Heart right ventricle (tissue), 16 donors: ENCODE measurements at regions not wholly inside any gene's neighbourhood (a gene's known extent, or its start where the extent isn't known, plus 50 kb on each side); places are given as distances from the start of the nearest gene placed in this dataset.
"Not testable (repeated sequence)": the region's sequence is repeated elsewhere in the genome, so short reads cannot be mapped to it uniquely, and the experiment has no call there.

Experiments
- ATAC-seq, 8 donors: fragments of 200-7000 bp; cut with Tn5 transposase; one replicate each; pipeline ENCODE4 v1.9.1; 2020; ENCODE audit warnings: mild to moderate bottlenecking in 8 of 8, moderate library complexity in 8 of 8, moderate number of reproducible peaks in 1 of 8
- DNase-seq, 2 donors: peaks; one replicate each; pipeline ENCODE4 v3.0.0-alpha.2; 2020
- H3K27ac ChIP-seq, 10 donors: fragments of 200-600 bp; sonication (generic) in 2 of 10; one replicate each; pipeline versions ENCODE4 v1.5.0 to v1.8.0; 2020 to 2022; ENCODE audit warnings: mild to moderate bottlenecking in 3 of 10
- H3K27me3 ChIP-seq, 7 donors: fragments of 200-600 bp; one replicate each; pipeline ENCODE4 v1.8.0; 2021 to 2022; ENCODE audit warnings: mild to moderate bottlenecking in 2 of 7
- H3K36me3 ChIP-seq, 9 donors: fragments of 200-600 bp; sonication (generic) in 1 of 9; one replicate each; pipeline versions ENCODE4 v1.5.0 to v1.8.0; 2020 to 2022; ENCODE audit warnings: mild to moderate bottlenecking in 2 of 9
- H3K4me1 ChIP-seq, 9 donors: fragments of 200-600 bp; sonication (generic) in 1 of 9; one replicate each; pipeline versions ENCODE4 v1.5.0 to v1.8.0; 2020 to 2022; ENCODE audit warnings: mild to moderate bottlenecking in 4 of 9
- H3K4me3 ChIP-seq, 10 donors: fragments of 200-600 bp; sonication (generic) in 2 of 10; one replicate each; pipeline versions ENCODE4 v1.5.0 to v1.8.0; 2020 to 2022; ENCODE audit warnings: mild to moderate bottlenecking in 7 of 10, moderate library complexity in 2 of 10
- H3K9me3 ChIP-seq, 11 donors: fragments of 200-600 bp in 10 of 11; sonication (generic) in 2 of 11; one replicate each; pipeline versions ENCODE4 v1.5.0 to v1.8.0; 2013 to 2022; ENCODE audit warnings: mild to moderate bottlenecking in 2 of 11, control low read depth in 1 of 11, moderate library complexity in 1 of 11
- WGBS, 2 donors: extraction: QIAGEN DNeasy Blood & Tissue Kit; methylation state at CpG; one replicate each; pipeline ENCODE4 v1.1.7; 2013; ENCODE audit warnings: inconsistent platforms in 1 of 2; 5-methylcytosine and 5-hydroxymethylcytosine counted together
- intact Hi-C, 10 donors: fragments of 100-400 bp; cut with DNase I; formaldehyde crosslinking; loops; one replicate each; pipeline versions ENCODE4 v1.11.1 to v1.14.2; 2022
- TF ChIP-seq, protein P1 (sequence below), 9 donors: fragments of 200-600 bp; sonication (generic) in 2 of 9; IDR thresholded peaks; one replicate each; pipeline versions ENCODE4 v1.5.0 to v1.8.0; 2021 to 2022; ENCODE audit warnings: antibody characterized with exemption in 9 of 9, mild to moderate bottlenecking in 5 of 9, moderate library complexity in 1 of 9
- donor health status: Arrhythmogenic right ventricular cardiomyopathy.
- donor health status: ischemic (EF 13 %, LVEDD 7.1; RV severe dilation, severe dysfunction).
- donor health status: healthy with polysubstance abuse.
- donor health status: DM: no; HTN: yes; CAD: no.
- donor health status: DM: no; HTN: no; CAD: no.
- donor health status: ischemic (EF 25% LVEDD 6.9; RV normal size, moderate dysfunction).
- donor health status: ischemic (EF 25% LVEDD 5.7; RV mildly dilated, moderate dysfunction).
- donor health status: healthy.
- donor health status: DM: yes; HTN: yes; CAD: no.
- donor health status: Ischemic cardiomyopathy.
- donor health status: ischemic (EF 35%, LVEDD 5.7; RV mildly dilated, moderate dysfunction).
- donor health status: nonischemic (EF 11% LVEDD 7.7; RV severe dilation, severe dysfunction).
- donor health status: DM: yes; HTN: yes; CAD: no.
- donor health status: PGD.
- donor health status: ischemic (EF 29% LVEDD 5.4; RV normal size, mild dysfunction).
- donor health status: nonischemic (EF 23%, LVEDD 6.1; RV moderate dilation, normal function).

DNA sequence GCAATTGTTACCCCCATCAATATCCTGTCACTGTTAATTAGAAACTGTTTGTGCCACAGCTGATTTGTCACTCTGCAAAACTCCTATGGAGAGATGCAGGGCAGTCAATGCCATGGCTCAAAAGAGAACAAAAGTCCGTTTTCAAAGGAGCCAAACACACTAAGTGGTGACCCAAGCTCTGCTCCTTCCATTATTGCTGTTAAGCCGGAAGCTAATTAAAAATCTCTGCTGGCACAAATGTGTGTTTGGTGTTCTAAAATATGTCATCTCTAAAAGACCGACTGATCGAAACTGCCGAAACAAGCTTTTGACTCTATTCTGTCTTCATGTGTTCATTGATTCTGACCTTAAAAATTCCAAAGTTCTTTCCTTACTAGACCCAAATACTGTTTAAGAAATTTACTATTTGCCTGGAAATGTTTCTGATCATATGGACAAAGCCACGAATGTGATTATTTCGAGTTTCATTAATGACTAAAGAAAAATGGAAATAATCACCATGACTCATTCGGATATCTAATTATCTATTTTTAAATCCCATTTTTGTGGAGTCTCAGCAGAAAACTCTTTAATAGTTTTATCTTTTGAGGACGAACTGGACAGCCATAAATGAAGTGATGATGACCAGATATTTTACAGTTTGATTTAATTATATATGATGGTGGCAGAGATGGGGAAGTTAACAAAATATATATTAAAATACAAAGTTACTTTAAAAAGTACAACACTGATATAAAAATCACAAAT, 287.6 kb downstream of the SOCS6 start:
- DNase-seq (no peak), ATAC-seq (no peak)
- Histone ChIP-seq H3K36me3 (no peaks in the 10 kb centered on the region), H3K27ac (no peak overlapping the region), H3K4me3 (no peak overlapping the region), H3K9me3 (peaks cover 0 to 8% (median 0%) of the 10 kb centered on the region in 11 donors), H3K4me1 (no peaks in the 10 kb centered on the region), H3K27me3 (no peaks in the 10 kb centered on the region)
- intact Hi-C loops, result no loop called here
- WGBS, 2 donors, result 74 to 79% methylated on average over 9 of the region's 9 CpGs
- TF ChIP-seq, protein P1, sequence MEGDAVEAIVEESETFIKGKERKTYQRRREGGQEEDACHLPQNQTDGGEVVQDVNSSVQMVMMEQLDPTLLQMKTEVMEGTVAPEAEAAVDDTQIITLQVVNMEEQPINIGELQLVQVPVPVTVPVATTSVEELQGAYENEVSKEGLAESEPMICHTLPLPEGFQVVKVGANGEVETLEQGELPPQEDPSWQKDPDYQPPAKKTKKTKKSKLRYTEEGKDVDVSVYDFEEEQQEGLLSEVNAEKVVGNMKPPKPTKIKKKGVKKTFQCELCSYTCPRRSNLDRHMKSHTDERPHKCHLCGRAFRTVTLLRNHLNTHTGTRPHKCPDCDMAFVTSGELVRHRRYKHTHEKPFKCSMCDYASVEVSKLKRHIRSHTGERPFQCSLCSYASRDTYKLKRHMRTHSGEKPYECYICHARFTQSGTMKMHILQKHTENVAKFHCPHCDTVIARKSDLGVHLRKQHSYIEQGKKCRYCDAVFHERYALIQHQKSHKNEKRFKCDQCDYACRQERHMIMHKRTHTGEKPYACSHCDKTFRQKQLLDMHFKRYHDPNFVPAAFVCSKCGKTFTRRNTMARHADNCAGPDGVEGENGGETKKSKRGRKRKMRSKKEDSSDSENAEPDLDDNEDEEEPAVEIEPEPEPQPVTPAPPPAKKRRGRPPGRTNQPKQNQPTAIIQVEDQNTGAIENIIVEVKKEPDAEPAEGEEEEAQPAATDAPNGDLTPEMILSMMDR (IDR thresholded peaks at IDR 0.05), result no peak

DNA sequence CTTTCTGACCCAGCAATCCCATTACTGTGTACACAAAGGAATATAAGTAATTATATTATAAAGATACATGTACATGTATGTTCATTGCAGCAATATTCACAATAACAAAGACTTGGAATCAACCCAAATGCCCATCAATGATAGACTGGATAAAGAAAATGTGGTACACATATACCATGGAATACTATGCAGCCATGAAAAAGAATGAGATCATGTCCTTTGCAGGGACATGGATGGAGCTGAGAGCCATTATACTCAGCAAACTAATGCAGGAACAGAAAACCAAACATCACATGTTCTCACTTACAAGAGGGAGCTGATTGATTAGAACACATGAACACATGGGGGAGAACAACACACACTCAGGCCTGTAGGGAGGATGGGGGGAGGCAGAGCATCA, 286.1 kb downstream of the SOCS6 start:
- DNase-seq, H3K4me1 ChIP-seq, H3K27me3 ChIP-seq, H3K4me3 ChIP-seq, H3K36me3 ChIP-seq, ATAC-seq, H3K9me3 ChIP-seq, H3K27ac ChIP-seq, intact Hi-C loops: not testable (repeated sequence)

DNA sequence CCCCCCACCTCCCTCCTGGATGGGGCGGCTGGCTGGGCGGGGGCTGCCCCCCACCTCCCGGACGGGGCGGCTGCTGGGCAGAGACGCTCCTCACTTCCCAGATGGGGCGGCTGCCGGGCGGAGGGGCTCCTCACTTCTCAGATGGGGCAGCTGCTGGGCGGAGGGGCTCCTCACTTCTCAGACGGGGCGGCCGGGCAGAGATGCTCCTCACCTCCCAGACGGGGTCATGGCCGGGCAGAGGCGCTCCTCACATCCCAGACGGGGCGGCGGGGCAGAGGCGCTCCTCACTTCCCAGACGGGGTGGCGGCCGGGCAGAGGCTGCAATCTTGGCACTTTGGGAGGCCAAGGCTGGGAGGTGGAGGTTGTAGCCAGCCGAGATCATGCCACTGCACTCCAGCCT, 280.8 kb downstream of the SOCS6 start:
- H3K27me3 ChIP-seq, intact Hi-C loops, H3K9me3 ChIP-seq, ATAC-seq, H3K4me1 ChIP-seq, H3K27ac ChIP-seq, H3K36me3 ChIP-seq, DNase-seq, H3K4me3 ChIP-seq: not testable (repeated sequence)
- WGBS, 2 donors, result 90 to 93% methylated on average over 10 to 24 of the region's 24 CpGs

DNA sequence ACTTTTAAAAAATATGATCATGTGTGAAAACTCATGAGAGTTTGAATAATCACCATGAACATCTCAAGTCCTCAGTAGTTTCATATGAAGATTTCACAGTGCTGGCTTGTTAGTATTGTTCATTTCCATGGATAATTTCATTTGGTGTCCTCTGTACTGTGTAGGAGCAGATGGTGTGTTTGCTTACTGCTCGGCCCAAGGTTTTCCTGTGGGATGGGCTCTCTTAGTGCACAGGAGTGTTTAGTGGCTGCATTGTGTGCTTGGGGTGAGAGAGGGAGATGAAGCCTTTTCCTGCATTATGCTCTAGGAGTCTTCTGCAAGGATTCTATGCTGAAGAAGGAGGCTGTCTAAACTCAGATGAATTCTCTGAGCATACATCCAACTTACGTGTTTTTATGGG, 270.6 kb downstream of the SOCS6 start:
- Histone ChIP-seq H3K27ac (no peak overlapping the region), H3K27me3 (no peaks in the 10 kb centered on the region), H3K4me1 (no peaks in the 10 kb centered on the region), H3K9me3 (no peaks in the 10 kb centered on the region), H3K36me3 (no peaks in the 10 kb centered on the region), H3K4me3 (no peak overlapping the region)
- TF ChIP-seq, protein P1 (IDR thresholded peaks at IDR 0.05), result no peak
- WGBS, 2 donors, result 77 to 82% methylated on average over 2 of the region's 2 CpGs
- ATAC-seq (no peak), DNase-seq (no peak)
- intact Hi-C loops, result no loop called here

DNA sequence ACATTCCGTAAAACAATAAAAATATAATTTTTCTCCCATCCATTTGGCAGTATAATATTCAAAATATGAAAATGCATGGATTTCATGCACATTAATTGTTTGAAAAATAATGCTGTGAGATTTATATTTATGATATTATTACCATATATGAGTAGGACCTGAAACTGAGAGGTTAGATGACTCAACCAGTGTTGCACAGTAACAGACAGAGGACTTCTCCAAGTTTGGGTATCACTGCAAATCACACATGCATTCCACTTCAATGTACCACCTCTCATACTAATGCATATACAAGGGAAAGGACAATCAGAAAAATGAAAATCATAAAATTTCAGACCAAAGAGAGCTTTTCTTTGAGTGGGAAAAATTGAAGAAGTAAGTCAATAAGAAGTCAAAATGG, 269.5 kb downstream of the SOCS6 start:
- TF ChIP-seq, protein P1 (IDR thresholded peaks at IDR 0.05), result no peak

More for the DNA sequence above, 269.5 kb downstream of the SOCS6 start:
- Histone ChIP-seq H3K4me1 (no peaks in the 10 kb centered on the region), H3K27me3 (no peaks in the 10 kb centered on the region), H3K4me3 (no peak overlapping the region), H3K9me3 (no peaks in the 10 kb centered on the region), H3K27ac (no peak overlapping the region), H3K36me3 (no peaks in the 10 kb centered on the region)
- ATAC-seq (no peak), DNase-seq (no peak)
- 85% methylated on average over 1 of the region's 1 CpG for WGBS, 2 donors
- intact Hi-C loops, result no loop called here
